H4 (cell line): ENCODE measurements at regions not wholly inside any gene's neighbourhood (a gene's known extent, or its start where the extent isn't known, plus 50 kb on each side); places are given as distances from the start of the nearest gene placed in this dataset.

Experiments used
- DNase-seq: peaks from one replicate; pipeline ENCODE4 v3.0.0-alpha.2; 2015; ENCODE audit warnings: low spot score

DNA sequence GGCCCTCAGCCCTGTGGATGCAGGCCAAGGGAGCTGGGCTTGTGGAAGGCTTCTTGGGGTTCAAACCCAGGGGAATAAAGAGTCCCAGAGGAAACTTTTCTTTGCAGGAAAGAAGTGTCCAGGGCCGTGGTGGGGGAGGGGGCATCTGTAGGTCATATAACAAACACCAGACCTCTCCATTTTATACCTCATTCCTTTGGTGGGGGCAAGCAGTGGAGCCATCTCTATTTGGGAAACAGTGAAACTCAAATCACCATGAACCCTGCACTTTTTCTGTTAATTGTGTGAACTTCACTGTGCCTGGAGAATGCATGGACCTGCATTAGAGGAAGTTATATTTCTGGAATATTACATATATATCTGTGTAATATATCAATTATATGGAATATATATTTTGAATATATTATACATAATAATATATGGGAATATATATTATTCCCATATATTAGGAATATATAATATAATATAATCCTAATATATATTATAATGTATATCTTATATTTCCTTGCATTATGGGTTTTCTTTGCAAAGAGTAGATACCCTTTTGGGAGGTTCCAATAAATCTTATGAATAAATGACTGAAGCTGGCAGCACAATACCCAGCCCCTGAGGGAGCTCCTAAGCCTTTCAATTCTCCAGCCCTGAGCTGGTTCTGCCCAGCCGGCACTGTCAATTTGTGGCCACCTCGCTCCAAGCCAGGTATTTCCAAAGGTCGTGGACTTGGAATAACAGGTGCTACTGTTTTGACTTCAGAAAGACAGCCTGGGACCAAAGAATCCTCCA is 97.7 kb upstream of the PKDCC start:
- DNase-seq, result no peak

DNA sequence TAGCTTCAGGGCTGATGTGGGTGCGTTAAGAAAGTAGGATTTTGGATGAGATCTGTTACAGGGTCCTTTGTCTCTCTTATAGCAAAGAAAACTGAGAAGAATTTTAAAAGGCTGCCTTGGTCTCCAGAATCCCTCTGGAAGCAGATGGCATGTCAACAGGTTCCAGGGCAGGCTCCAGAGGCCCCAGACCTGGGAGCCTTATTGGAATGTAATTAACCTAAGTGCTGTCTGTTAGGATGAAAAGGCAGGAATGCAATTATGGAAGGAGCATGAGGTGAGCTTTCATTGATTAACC is 97.2 kb upstream of the PKDCC start:
- no peak for DNase-seq

GRCh38 chr2:41954304-41955291 is 93.2 kb upstream of the PKDCC start:
- no peak for DNase-seq

DNA sequence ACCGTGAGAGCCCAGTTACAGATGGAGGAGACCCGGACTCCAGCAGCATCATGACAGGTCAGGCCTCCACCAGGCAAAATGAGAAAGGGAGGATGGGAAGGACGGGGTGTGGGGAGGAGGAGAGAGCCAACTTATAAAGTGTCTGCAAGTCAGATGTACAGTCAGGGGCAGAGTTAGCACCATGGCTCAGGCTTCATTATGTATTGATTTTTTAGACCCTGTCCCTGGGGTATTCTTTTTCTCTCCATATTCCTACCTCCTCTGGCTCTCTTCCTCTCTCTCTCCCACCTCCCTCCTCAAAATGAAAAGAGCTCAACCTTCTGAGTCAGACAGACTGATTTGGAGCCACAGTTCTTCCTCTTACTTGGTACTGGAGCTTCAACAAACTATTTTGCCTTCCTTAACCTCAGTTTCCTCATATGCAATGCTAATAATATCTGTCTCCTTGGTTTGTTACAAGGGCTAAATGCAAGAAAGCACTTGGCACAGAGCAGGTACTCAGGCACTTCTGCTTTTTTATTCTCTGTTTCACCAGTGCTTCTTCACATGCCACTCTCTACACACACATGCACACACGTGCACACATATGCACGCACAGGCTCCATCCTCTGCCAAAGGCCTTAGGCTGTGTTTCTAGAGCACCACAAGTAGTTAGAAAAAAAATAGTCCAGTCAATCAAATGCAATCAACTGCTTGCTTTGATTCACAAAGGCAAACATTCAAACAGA is 92.3 kb upstream of the PKDCC start:
- DNase-seq, result no peak

- no peak for DNase-seq
These were observed 90.4 kb upstream of the PKDCC start for GRCh38 chr2:41957431-41957830.

DNA sequence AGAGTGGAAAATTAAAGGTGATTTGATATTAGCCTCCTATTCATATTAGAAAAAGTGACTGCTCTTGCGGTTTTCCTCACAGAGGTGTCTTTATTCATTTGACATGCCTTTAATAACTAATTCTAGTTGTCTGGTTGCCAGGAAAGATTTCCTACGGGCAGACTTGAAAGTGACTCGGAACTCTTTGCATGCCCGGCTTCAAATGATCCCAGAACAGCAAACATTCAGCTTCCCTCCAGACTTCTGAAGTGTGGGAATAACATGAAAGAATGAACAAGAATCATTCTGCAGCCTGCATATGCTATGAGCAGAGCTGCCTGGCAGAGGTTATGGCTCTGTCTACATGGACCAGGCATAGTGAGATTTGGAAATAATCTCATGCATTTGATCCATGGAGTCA is 89.6 kb upstream of the PKDCC start:
- DNase-seq, result no peak

DNA sequence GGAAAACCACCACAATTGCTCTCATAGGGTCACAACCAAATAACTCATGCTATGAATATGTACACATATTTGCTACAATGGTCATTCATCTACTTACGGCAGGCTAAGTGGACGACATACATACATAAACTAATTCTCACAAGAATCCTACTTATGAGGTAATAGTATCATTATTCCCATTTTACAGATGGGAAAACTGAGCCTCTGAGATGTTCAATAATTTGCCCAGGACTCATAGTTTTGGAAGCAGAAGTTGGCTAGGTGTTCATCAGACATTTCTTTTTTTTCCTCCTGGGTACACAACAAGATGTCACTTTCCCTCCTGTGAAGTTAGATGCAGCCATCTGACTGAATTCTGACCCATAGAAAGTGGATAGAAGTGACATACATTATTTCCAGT is 89.0 kb upstream of the PKDCC start:
- DNase-seq, result no peak

DNA sequence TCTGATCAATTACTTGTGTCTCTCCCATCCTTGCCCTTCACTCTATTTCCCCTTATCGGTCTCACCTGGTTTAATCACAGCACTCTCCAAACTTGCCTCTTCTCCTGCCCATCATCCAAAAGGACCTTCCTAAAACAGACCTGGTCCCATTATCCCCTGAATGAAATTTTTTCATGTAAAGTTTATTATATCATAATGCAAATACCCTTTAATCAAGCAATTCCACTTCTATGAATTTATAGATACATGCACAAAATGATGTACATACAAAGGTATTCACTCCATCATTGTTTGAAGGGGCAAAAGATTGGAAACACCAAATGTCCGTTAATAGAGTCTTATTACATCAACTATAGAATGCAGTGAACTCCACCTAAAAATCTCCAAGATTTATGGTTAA is 88.1 kb upstream of the PKDCC start:
- no peak for DNase-seq

DNA sequence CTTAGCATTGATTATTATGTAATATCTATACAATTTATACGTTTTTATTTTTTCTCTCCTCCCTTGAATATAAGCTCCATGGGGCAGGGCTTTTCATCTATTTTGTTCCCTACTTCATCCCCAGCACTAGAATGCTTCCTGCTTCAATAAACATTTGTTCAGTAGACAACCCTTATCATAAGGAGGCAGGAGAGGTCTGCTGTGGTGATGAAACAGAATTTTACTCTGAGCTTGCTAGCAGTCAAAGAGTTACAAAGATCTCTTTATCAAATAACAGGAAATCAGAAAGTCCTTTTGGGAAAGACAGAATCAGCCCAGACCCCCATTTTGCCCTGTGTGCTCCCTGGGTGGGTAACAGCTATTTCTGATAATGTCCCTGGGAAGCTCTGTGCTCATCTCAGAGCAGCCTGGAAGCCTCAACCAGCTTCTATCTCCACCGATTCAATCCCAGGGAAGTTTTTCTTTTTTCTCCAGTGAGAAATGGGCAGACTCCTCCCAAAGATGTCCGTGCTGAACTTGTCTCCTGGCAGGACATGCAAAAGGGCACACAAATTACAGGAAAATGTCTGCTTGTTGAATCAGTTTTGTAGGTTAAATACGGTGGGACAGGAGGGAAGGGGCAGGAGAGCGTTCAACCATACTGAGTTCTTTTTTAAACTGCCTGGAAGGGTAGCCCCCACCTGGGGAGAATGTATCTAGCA is 84.7 kb upstream of the PKDCC start:
- DNase-seq, result no peak

GRCh38 chr2:41963661-41964525 is 83.9 kb upstream of the PKDCC start:
- peak; percentile 67 for DNase-seq

- no peak for DNase-seq
These were observed 82.5 kb upstream of the PKDCC start for GRCh38 chr2:41965173-41965908.

DNA sequence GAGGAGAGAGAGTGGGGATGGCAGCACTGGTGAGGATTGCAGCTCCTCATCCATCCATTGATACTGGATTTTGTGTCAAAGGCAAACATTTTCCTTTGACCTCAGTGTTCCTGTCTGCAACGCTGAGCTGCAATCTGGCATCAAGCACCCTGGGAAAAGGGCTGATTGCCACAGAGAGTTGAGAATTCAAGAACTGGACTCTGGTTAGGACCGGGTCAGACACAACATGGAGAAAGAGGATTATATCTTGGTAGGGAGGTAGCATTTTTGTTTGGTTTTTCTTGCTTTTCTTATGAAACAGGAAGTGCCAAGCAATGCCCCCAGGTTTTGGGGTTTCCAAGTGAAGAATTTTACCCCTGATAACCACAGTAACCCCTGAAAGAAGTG is 81.9 kb upstream of the PKDCC start:
- peak; percentile 60 for DNase-seq

- DNase-seq, result peak; percentile 96
These were observed 81.4 kb upstream of the PKDCC start for GRCh38 chr2:41966431-41966893.

DNA sequence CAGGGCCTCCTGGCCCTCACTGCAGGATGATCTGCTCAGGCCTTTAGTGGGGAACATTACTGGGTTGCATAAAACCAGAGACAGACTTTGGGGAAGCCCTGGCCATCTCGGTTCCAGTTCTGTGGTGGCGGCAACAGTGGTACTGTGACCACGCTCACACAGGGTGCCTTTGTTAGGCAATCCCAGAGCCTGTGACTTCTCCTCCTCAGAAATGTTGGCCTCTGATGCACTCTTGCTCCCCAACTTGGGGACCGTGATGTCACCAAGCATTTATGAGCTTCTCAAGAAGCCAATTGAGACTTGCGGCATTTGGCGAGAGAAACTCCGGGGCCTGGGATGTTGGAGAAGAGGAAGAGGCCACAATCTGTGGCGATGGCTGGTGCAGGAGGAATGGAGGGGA is 80.9 kb upstream of the PKDCC start:
- DNase-seq, result peak; percentile 45

- no peak for DNase-seq
These were observed 80.2 kb upstream of the PKDCC start for GRCh38 chr2:41967476-41968181.

- DNase-seq, result no peak
These were observed 79.6 kb upstream of the PKDCC start for GRCh38 chr2:41968182-41968578.

DNA sequence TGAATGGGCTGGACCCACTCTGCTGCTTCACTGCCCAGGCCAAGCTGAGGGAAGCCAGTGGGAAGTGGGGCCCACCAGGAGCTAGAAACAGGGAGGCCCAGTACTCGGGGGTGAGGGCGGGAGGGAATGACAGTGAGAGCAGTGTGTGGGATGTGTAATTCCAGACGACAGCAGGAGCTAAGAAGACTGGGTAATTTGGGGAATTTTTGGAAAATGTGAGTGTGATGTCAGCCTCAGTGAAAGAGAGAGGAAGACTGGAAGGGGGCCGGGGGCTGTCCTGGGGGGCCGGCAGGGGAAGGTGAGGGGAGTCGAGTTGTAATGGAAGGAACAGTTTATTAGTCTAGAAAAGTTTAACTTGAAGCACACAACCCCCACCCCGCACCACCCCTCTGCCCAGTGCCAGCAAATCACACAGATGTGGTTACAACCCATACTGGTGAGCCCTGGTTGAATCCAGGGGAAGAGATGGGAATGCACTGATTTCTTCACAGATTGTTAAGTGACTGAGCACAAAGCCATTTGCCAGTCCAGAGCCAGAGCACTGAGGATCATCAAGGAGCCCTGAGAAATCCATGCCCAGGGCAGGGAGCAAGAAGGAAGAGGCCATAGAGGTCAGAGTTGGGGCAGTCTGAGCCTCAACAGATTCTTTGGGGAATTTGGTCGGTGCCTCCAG is 76.7 kb upstream of the PKDCC start:
- no peak for DNase-seq

GRCh38 chr2:41972179-41972578 is 75.6 kb upstream of the PKDCC start:
- DNase-seq, result no peak

GRCh38 chr2:41972819-41973218 is 75.0 kb upstream of the PKDCC start:
- no peak for DNase-seq
